DOHH2 (cell line): ENCODE measurements at regions not wholly inside any gene's neighbourhood (a gene's known extent, or its start where the extent isn't known, plus 50 kb on each side); places are given as distances from the start of the nearest gene placed in this dataset.

Source experiments
- CTCF ChIP-seq: fragments of 200-600 bp; sonication (generic); IDR thresholded peaks from one replicate; pipeline ENCODE4 v1.5.1; 2014; ENCODE audit warnings: antibody characterized with exemption, mild to moderate bottlenecking, low read depth, low read length; ENCODE audit not compliant: poor library complexity, severe bottlenecking
- EZH2phosphoT487 ChIP-seq: fragments of 200-600 bp; sonication (generic); IDR thresholded peaks from 2 replicates; pipeline ENCODE4 v1.6.1; 2017; ENCODE audit warnings: borderline replicate concordance, mild to moderate bottlenecking, antibody characterized with exemption, low read length, moderate library complexity, mixed read lengths

DNA sequence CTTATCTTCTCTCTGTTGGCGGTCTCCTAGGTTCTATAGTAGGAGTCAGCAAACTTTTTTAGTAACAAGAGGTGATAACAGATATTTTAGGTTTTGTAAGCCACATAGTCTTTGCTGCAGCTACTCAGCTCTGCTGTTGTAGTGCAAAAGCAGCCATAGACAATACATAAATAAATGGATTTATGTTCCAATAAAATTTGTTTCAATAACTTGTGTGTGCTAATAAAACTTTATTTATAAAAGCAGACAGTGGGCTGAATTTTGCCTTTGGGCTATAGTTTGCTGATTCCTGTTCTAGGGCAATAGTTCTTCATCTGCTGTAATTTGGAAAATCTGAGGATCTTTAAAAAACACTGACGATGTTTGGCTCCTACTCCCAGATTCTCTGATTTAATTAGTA lies 469.4 kb upstream of the TNC start:
- TF ChIP-seq CTCF (no peak), EZH2phosphoT487 (no peak)
